ENCODE measurements at regions not wholly inside any gene's neighbourhood (a gene's known extent, or its start where the extent isn't known, plus 50 kb on each side); places are given as distances from the start of the nearest gene placed in this dataset.
"Not testable (repeated sequence)": the region's sequence is repeated elsewhere in the genome, so short reads cannot be mapped to it uniquely, and the experiment has no call there.

- TF ChIP-seq CTCF (IDR thresholded peaks at IDR 0.05), result no peak
- no peak for DNase-seq (ENCODE audit: low spot score)
- no peak for ATAC-seq (ENCODE audit: low FRiP score)
Measured at GRCh38 chr5:18792145-18792544, 1157.9 kb downstream of the TAF11L14 start.

GRCh38 chr5:18797222-18797621, 1163.0 kb downstream of the TAF11L14 start:
- ATAC-seq (ENCODE audit: low FRiP score) (no peak), DNase-seq (ENCODE audit: low spot score) (no peak)
- TF ChIP-seq CTCF (IDR thresholded peaks at IDR 0.05), result no peak

- DNase-seq (ENCODE audit: low spot score) (no peak), ATAC-seq (ENCODE audit: low FRiP score) (no peak)
- TF ChIP-seq CTCF (IDR thresholded peaks at IDR 0.05), result no peak
Measured at GRCh38 chr5:18798058-18798457, 1163.8 kb downstream of the TAF11L14 start.

- TF ChIP-seq CTCF (IDR thresholded peaks at IDR 0.05), result no peak
- DNase-seq (ENCODE audit: low spot score), result no peak
- no peak for ATAC-seq (ENCODE audit: low FRiP score)
Measured at GRCh38 chr5:18799482-18800128, 1165.3 kb downstream of the TAF11L14 start.

- DNase-seq (ENCODE audit: low spot score), result no peak
- TF ChIP-seq CTCF (IDR thresholded peaks at IDR 0.05), result no peak
Measured at GRCh38 chr5:18800293-18801025, 1166.2 kb downstream of the TAF11L14 start.

GRCh38 chr5:18801413-18801812, 1167.2 kb downstream of the TAF11L14 start:
- DNase-seq (ENCODE audit: low spot score); ATAC-seq (ENCODE audit: low FRiP score): not testable (repeated sequence)

More at GRCh38 chr5:18800293-18801025, 1166.2 kb downstream of the TAF11L14 start:
- no peak for ATAC-seq (ENCODE audit: low FRiP score)

GRCh38 chr5:18802336-18802735, 1168.1 kb downstream of the TAF11L14 start:
- ATAC-seq (ENCODE audit: low FRiP score) (no peak), DNase-seq (ENCODE audit: low spot score) (no peak)
- no peak for TF ChIP-seq CTCF (IDR thresholded peaks at IDR 0.05)

Data from omental fat pad (tissue), 3 donors.